Transverse colon (tissue), 4 donors: ENCODE measurements at regions not wholly inside any gene's neighbourhood (a gene's known extent, or its start where the extent isn't known, plus 50 kb on each side); places are given as distances from the start of the nearest gene placed in this dataset.

Experiments
- EP300 ChIP-seq: sonication (generic); formaldehyde crosslinking; IDR thresholded peaks from one replicate; pipeline ENCODE4 v1.6.1; 2017; ENCODE audit warnings: antibody characterized with exemption, low read depth
- POLR2A ChIP-seq: fragments of 450-650 bp; IDR thresholded peaks from one replicate; pipeline ENCODE4 v1.6.1; 2016; ENCODE audit warnings: antibody characterized with exemption, mild to moderate bottlenecking, moderate library complexity
- POLR2AphosphoS5 ChIP-seq, 3 donors: sonication (generic); formaldehyde crosslinking; IDR thresholded peaks; one replicate each; pipeline ENCODE4 v1.6.1; 2016; ENCODE audit warnings: antibody characterized with exemption in 3 of 3
- TF ChIP-seq, protein P1 (sequence below), 5 experiments: fragments of 200-600 bp in 3 of 5; fragments of 450-650 bp in 2 of 5; sonication (generic) in 3 of 5; IDR thresholded peaks; 1 replicate in 2 of 5; 2 replicates in 3 of 5; pipeline ENCODE4 v1.5.1; 2016 to 2017; ENCODE audit warnings: antibody characterized with exemption in 5 of 5, inconsistent platforms in 3 of 5, mild to moderate bottlenecking in 2 of 5, moderate library complexity in 1 of 5

- TF ChIP-seq POLR2AphosphoS5 (IDR thresholded peaks at IDR 0.05) (no peak), EP300 (no peak), POLR2A (no peak)
- TF ChIP-seq, protein P1, sequence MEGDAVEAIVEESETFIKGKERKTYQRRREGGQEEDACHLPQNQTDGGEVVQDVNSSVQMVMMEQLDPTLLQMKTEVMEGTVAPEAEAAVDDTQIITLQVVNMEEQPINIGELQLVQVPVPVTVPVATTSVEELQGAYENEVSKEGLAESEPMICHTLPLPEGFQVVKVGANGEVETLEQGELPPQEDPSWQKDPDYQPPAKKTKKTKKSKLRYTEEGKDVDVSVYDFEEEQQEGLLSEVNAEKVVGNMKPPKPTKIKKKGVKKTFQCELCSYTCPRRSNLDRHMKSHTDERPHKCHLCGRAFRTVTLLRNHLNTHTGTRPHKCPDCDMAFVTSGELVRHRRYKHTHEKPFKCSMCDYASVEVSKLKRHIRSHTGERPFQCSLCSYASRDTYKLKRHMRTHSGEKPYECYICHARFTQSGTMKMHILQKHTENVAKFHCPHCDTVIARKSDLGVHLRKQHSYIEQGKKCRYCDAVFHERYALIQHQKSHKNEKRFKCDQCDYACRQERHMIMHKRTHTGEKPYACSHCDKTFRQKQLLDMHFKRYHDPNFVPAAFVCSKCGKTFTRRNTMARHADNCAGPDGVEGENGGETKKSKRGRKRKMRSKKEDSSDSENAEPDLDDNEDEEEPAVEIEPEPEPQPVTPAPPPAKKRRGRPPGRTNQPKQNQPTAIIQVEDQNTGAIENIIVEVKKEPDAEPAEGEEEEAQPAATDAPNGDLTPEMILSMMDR (IDR thresholded peaks at IDR 0.05), result no peak
Observed at GRCh38 chr20:57921676-57922075, 211.9 kb upstream of the PMEPA1 start.
